GM23338 (cell line): ENCODE measurements at regions not wholly inside any gene's neighbourhood (a gene's known extent, or its start where the extent isn't known, plus 50 kb on each side); places are given as distances from the start of the nearest gene placed in this dataset.
A peak's percentile ranks its signal among the peaks of the same experiment; 100 is the strongest.

Experiments
- ATAC-seq: fragments of 200-7000 bp; cut with Tn5 transposase; 3 replicates; pipeline ENCODE4 v1.9.1; 2020
- DNase-seq: peaks from one replicate; pipeline ENCODE4 v3.0.0-alpha.2; 2015; ENCODE audit warnings: low spot score
- H2AFZ ChIP-seq: fragments of 200-600 bp; sonication (generic); 2 replicates; pipeline ENCODE4 v1.8.0; 2016; ENCODE audit warnings: antibody characterized with exemption, mild to moderate bottlenecking, moderate library complexity
- H3F3A ChIP-seq: fragments of 200-600 bp; sonication (generic); replicated peaks from 2 replicates; pipeline ENCODE4 v1.8.0; 2017; ENCODE audit warnings: antibody characterized with exemption, mixed run types, low read depth
- H3K27ac ChIP-seq: fragments of 200-600 bp; sonication (generic); 2 replicates; pipeline ENCODE4 v1.6.1; 2016; ENCODE audit warnings: low read depth
- H3K27me3 ChIP-seq: fragments of 200-600 bp; sonication (generic); 2 replicates; pipeline ENCODE4 v1.8.0; 2016; ENCODE audit warnings: mild to moderate bottlenecking, mixed run types, moderate library complexity; ENCODE audit not compliant: insufficient read depth
- H3K36me3 ChIP-seq: fragments of 200-600 bp; sonication (generic); 2 replicates; pipeline ENCODE4 v1.8.0; 2016; ENCODE audit warnings: mild to moderate bottlenecking; ENCODE audit not compliant: insufficient read depth
- H3K4me1 ChIP-seq: fragments of 200-600 bp; sonication (generic); 2 replicates; pipeline ENCODE4 v1.8.0; 2016; ENCODE audit warnings: mild to moderate bottlenecking, moderate library complexity; ENCODE audit not compliant: insufficient read depth
- H3K4me2 ChIP-seq: fragments of 200-600 bp; sonication (generic); 2 replicates; pipeline ENCODE4 v1.7.1; 2017; ENCODE audit warnings: mixed run types
- H3K4me3 ChIP-seq: fragments of 200-600 bp; sonication (generic); 2 replicates; pipeline ENCODE4 v1.6.1; 2016; ENCODE audit warnings: mixed run types
- H3K79me2 ChIP-seq: fragments of 200-600 bp; sonication (generic); replicated peaks from 2 replicates; pipeline ENCODE4 v1.8.0; 2017; ENCODE audit warnings: mild to moderate bottlenecking; ENCODE audit not compliant: insufficient read depth
- H3K9me2 ChIP-seq: fragments of 200-600 bp; sonication (generic); 2 replicates; pipeline ENCODE4 v1.8.0; 2017; ENCODE audit not compliant: insufficient read depth
- H4K20me1 ChIP-seq: fragments of 200-600 bp; sonication (generic); replicated peaks from 2 replicates; pipeline ENCODE4 v1.8.0; 2017; ENCODE audit warnings: mild to moderate bottlenecking; ENCODE audit not compliant: insufficient read depth
- H3K27ac Mint-ChIP-seq: 2 replicates; pipeline ENCODE4 v1.8.0; 2020; ENCODE audit warnings: inconsistent platforms, mild to moderate bottlenecking, moderate library complexity, mixed read lengths
- H3K27me3 Mint-ChIP-seq: 3 replicates; pipeline ENCODE4 v1.8.0; 2022; ENCODE audit warnings: low read depth, mild to moderate bottlenecking, moderate library complexity, mixed read lengths, inconsistent platforms; ENCODE audit not compliant: insufficient read depth, poor library complexity
- H3K36me3 Mint-ChIP-seq: 3 replicates; pipeline ENCODE4 v1.8.0; 2021; ENCODE audit warnings: low read depth, mild to moderate bottlenecking, inconsistent platforms, moderate library complexity, mixed read lengths
- H3K4me1 Mint-ChIP-seq: 3 replicates; pipeline ENCODE4 v1.8.0; 2020; ENCODE audit warnings: mild to moderate bottlenecking, inconsistent platforms, mixed read lengths
- H3K4me3 Mint-ChIP-seq: 3 replicates; pipeline ENCODE4 v1.8.0; 2021; ENCODE audit warnings: moderate library complexity, mild to moderate bottlenecking, inconsistent platforms, mixed read lengths
- H3K9me3 Mint-ChIP-seq: 3 replicates; pipeline ENCODE4 v1.8.0; 2020; ENCODE audit warnings: moderate library complexity, mild to moderate bottlenecking, inconsistent platforms, mixed read lengths
- CTCF ChIP-seq, 2 experiments: fragments of 200-600 bp in 1 of 2; sonication (generic) in 1 of 2; conservative IDR thresholded peaks; 2 replicates each; pipeline versions ENCODE4 v1.5.1 to v1.6.1; 2016 to 2017; ENCODE audit warnings: antibody characterized with exemption in 2 of 2, low read depth in 2 of 2, mild to moderate bottlenecking in 2 of 2, moderate library complexity in 1 of 2
- JUNB ChIP-seq: IDR thresholded peaks from one replicate; pipeline ENCODE4 v1.6.1; 2016; ENCODE audit warnings: antibody characterized with exemption; ENCODE audit not compliant: unreplicated experiment
- STAT1 ChIP-seq: IDR thresholded peaks from one replicate; pipeline ENCODE4 v1.6.1; 2016; ENCODE audit warnings: antibody characterized with exemption; ENCODE audit not compliant: unreplicated experiment
- TF ChIP-seq, protein P1 (sequence below): IDR thresholded peaks from 2 replicates; pipeline ENCODE4 v1.6.1; 2016; ENCODE audit warnings: antibody characterized with exemption
- TF ChIP-seq, protein P2 (sequence below): IDR thresholded peaks from one replicate; pipeline ENCODE4 v1.6.1; 2018; ENCODE audit warnings: antibody characterized with exemption; ENCODE audit not compliant: unreplicated experiment
- TF ChIP-seq, protein P3 (sequence below): fragments of 250-450 bp; sonication (Bioruptor Pico); IDR thresholded peaks from 2 replicates; pipeline ENCODE4 v1.5.0; 2020; ENCODE audit warnings: mild to moderate bottlenecking, moderate library complexity

GRCh38 chr18:77376043-77376732, 126.5 kb downstream of the GALR1 start:
- peak; percentile 26 for DNase-seq
- Mint-ChIP-seq H3K4me3 (no peak overlapping the region), H3K4me1 (peaks cover 14% of the 10 kb centered on the region), H3K27me3 (peaks cover 3% of the 10 kb centered on the region), H3K27ac (no peak overlapping the region), H3K36me3 (no peaks in the 10 kb centered on the region), H3K9me3 (peaks cover 3% of the 10 kb centered on the region; the same call in 1 of the 3 replicates)
- Histone ChIP-seq H3K27me3 (no peaks in the 10 kb centered on the region), H4K20me1 (no peaks in the 10 kb centered on the region), H2AFZ (no peak overlapping the region), H3K4me1 (peaks cover 6% of the 10 kb centered on the region; the same call in 1 of the 2 replicates), H3K4me3 (no peak overlapping the region), H3K9me2 (no peaks in the 10 kb centered on the region), H3K79me2 (no peaks in the 10 kb centered on the region), H3K27ac (no peak overlapping the region), H3K36me3 (no peaks in the 10 kb centered on the region), H3K4me2 (no peak overlapping the region), H3F3A (no peaks in the 10 kb centered on the region)
- peak; percentile 29; the same call in 2 of the 3 replicates for ATAC-seq
- TF ChIP-seq, protein P1, sequence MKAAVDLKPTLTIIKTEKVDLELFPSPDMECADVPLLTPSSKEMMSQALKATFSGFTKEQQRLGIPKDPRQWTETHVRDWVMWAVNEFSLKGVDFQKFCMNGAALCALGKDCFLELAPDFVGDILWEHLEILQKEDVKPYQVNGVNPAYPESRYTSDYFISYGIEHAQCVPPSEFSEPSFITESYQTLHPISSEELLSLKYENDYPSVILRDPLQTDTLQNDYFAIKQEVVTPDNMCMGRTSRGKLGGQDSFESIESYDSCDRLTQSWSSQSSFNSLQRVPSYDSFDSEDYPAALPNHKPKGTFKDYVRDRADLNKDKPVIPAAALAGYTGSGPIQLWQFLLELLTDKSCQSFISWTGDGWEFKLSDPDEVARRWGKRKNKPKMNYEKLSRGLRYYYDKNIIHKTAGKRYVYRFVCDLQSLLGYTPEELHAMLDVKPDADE, result no peak
- TF ChIP-seq, protein P2, sequence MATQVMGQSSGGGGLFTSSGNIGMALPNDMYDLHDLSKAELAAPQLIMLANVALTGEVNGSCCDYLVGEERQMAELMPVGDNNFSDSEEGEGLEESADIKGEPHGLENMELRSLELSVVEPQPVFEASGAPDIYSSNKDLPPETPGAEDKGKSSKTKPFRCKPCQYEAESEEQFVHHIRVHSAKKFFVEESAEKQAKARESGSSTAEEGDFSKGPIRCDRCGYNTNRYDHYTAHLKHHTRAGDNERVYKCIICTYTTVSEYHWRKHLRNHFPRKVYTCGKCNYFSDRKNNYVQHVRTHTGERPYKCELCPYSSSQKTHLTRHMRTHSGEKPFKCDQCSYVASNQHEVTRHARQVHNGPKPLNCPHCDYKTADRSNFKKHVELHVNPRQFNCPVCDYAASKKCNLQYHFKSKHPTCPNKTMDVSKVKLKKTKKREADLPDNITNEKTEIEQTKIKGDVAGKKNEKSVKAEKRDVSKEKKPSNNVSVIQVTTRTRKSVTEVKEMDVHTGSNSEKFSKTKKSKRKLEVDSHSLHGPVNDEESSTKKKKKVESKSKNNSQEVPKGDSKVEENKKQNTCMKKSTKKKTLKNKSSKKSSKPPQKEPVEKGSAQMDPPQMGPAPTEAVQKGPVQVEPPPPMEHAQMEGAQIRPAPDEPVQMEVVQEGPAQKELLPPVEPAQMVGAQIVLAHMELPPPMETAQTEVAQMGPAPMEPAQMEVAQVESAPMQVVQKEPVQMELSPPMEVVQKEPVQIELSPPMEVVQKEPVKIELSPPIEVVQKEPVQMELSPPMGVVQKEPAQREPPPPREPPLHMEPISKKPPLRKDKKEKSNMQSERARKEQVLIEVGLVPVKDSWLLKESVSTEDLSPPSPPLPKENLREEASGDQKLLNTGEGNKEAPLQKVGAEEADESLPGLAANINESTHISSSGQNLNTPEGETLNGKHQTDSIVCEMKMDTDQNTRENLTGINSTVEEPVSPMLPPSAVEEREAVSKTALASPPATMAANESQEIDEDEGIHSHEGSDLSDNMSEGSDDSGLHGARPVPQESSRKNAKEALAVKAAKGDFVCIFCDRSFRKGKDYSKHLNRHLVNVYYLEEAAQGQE, result no peak
- TF ChIP-seq JUNB (no peak), CTCF (conservative IDR thresholded peaks at IDR 0.05; ENCODE audit: low read depth in 2 of 2) (no peak), STAT1 (no peak)
- TF ChIP-seq, protein P3, sequence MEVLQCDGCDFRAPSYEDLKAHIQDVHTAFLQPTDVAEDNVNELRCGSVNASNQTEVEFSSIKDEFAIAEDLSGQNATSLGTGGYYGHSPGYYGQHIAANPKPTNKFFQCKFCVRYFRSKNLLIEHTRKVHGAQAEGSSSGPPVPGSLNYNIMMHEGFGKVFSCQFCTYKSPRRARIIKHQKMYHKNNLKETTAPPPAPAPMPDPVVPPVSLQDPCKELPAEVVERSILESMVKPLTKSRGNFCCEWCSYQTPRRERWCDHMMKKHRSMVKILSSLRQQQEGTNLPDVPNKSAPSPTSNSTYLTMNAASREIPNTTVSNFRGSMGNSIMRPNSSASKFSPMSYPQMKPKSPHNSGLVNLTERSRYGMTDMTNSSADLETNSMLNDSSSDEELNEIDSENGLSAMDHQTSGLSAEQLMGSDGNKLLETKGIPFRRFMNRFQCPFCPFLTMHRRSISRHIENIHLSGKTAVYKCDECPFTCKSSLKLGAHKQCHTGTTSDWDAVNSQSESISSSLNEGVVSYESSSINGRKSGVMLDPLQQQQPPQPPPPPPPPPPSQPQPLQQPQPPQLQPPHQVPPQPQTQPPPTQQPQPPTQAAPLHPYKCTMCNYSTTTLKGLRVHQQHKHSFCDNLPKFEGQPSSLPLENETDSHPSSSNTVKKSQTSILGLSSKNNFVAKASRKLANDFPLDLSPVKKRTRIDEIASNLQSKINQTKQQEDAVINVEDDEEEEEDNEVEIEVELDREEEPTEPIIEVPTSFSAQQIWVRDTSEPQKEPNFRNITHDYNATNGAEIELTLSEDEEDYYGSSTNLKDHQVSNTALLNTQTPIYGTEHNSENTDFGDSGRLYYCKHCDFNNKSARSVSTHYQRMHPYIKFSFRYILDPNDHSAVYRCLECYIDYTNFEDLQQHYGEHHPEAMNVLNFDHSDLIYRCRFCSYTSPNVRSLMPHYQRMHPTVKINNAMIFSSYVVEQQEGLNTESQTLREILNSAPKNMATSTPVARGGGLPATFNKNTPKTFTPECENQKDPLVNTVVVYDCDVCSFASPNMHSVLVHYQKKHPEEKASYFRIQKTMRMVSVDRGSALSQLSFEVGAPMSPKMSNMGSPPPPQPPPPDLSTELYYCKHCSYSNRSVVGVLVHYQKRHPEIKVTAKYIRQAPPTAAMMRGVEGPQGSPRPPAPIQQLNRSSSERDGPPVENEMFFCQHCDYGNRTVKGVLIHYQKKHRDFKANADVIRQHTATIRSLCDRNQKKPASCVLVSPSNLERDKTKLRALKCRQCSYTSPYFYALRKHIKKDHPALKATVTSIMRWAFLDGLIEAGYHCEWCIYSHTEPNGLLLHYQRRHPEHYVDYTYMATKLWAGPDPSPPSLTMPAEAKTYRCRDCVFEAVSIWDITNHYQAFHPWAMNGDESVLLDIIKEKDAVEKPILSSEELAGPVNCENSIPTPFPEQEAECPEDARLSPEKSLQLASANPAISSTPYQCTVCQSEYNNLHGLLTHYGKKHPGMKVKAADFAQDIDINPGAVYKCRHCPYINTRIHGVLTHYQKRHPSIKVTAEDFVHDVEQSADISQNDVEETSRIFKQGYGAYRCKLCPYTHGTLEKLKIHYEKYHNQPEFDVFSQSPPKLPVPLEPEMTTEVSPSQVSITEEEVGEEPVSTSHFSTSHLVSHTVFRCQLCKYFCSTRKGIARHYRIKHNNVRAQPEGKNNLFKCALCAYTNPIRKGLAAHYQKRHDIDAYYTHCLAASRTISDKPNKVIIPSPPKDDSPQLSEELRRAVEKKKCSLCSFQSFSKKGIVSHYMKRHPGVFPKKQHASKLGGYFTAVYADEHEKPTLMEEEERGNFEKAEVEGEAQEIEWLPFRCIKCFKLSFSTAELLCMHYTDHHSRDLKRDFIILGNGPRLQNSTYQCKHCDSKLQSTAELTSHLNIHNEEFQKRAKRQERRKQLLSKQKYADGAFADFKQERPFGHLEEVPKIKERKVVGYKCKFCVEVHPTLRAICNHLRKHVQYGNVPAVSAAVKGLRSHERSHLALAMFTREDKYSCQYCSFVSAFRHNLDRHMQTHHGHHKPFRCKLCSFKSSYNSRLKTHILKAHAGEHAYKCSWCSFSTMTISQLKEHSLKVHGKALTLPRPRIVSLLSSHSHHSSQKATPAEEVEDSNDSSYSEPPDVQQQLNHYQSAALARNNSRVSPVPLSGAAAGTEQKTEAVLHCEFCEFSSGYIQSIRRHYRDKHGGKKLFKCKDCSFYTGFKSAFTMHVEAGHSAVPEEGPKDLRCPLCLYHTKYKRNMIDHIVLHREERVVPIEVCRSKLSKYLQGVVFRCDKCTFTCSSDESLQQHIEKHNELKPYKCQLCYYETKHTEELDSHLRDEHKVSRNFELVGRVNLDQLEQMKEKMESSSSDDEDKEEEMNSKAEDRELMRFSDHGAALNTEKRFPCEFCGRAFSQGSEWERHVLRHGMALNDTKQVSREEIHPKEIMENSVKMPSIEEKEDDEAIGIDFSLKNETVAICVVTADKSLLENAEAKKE (CRISPR knock-in tag), result no peak
